Posterior cingulate gyrus (tissue), 11 donors: ENCODE measurements at regions not wholly inside any gene's neighbourhood (a gene's known extent, or its start where the extent isn't known, plus 50 kb on each side); places are given as distances from the start of the nearest gene placed in this dataset.
A peak's percentile ranks its signal among the peaks of the same experiment; 100 is the strongest.
"Not testable (repeated sequence)": the region's sequence is repeated elsewhere in the genome, so short reads cannot be mapped to it uniquely, and the experiment has no call there.

Source experiments
- DNase-seq, 10 donors: peaks; one replicate each; pipeline versions ENCODE4 v3.0.0 to v3.0.0-alpha.2; 2020 to 2021; ENCODE audit warnings: mixed read lengths in 3 of 10
- intact Hi-C: fragments of 100-400 bp; cut with DNase I; formaldehyde crosslinking; loops from one replicate; pipeline ENCODE4 v1.15.1; 2023

DNA sequence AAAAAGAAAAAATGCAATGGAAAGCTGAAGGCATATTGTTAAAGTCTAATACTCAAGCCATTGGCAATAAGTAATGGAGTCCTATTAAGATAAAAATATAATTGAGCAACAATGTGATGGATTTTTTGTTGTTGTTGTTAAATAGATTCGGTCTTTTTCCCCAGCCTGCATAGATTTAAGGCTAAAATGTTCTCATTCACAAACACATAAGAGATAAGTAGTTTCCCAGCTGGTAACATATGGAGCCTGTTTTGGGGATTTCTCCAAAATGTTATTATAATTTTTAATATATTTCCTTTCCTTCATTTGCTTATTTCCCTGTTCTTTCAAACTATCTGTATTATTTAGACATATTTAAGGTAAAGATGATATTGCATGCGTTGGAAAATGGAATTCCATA lies 1149.1 kb upstream of the PRR20A start:
- intact Hi-C loops, result no loop called here
- DNase-seq, result no peak

DNA sequence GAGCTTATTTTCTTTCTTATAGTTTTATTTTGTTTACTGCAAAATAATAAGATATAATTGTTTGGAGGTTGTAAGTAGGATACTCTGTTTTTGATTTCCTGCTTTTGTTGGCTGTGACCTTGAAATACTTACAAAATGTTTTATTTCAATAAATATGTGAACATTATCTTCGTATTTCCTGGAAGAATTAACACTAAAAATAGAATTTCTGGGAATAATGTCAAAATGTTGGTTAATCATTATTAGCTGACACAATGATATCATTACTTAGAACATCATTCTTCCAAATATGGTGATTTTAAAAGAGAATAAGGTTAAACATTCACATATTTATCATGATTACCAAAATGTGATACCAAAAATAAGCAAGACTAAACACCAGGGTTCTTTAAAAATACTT lies 1148.6 kb upstream of the PRR20A start:
- intact Hi-C loops, result no loop called here
- no peak for DNase-seq

DNA sequence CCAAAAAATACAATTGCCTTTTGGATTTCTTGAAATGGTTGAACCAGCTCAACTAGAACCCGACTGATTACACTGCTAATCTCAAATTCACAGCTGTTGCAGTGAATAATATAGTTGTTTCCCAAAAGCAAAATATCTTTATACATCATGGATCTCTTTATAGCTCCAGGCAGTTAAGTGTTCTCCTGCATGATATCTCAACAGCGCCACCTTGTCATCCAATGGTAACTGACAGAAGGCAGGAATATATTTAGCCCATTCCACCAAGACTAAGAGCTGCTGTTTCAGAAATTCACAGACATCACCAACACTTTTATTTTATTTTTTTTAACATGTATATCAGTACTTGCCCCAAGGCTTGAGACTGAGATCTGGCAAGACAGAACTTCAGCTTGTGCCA lies 1141.0 kb upstream of the PRR20A start:
- DNase-seq, result no peak
- intact Hi-C loops, result no loop called here

DNA sequence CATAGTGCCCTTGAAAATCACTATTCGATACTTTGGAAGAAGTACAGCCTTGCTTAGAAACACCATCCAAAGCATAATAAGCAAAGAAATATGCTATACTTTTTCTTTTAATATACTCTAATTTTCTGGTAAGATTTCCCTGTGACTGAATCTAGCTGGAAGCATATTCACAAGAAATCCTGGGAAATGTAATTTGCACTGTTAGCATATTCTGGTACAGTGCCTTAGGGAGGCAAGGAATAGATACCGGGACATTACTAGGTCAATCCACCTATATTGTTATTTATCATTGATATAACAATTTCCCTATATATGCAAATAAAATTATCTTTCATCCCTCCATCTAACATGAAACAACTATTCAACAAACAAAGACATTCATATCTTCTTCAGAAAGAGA lies 1131.3 kb upstream of the PRR20A start:
- intact Hi-C loops, result no loop called here
- DNase-seq, result no peak

DNA sequence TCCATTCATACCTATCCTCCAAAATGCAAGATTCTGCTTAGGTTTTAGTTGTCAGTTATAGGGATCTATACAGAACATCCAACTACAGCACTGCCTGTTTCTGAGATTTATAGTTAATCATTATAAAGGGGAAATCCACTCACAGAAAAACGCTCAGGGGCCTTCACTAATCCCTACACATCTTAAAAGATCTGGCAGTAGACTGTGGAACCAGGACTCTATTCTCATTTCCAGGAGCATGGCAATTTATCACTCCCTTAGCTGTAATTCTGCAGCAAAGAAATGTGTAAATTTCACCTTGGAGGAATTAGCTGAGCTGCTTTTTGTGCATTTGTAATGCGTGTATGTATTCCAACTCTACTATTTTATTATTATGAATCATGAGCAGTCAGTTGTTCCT lies 1128.1 kb upstream of the PRR20A start:
- no peak for DNase-seq
- intact Hi-C loops, result no loop called here

DNA sequence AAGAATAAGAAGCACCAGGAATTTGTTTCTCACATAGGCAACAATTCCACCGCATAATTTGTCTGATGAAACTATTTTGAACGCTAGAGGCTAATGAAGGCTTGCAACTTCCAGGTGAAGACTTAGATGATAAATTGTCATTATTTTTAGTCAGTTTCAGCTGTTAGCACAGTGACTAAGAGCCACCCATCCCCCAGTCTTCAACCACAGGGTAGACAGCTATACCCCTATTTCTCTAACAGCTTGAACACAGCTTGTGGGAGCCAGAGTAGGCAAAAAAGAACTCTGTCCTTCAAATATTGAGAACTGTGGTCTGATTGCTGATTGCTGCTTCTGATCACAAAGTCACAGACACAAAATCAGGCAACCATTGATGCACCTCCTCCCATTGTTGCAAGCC lies 1124.8 kb upstream of the PRR20A start:
- intact Hi-C loops, result no loop called here
- no peak for DNase-seq

DNA sequence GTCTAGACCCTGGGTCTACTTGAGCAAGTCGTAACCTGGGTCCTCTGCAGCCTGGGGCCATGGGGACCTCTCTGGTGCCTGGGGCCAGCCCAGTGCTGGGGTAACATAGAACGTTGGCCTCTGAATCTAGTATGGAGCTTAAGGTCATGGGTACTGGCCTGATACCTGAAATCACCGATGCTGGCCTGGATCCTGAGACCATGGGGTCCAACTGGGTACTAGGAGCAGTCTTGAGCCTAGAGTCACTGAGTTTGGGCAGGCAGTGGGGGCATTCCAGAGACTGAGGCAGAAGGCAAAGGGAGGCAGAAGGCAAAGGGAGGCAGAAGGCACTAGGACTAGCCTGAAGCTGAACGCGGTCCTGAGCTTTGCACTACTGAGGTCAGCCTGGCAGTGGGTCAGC lies 1121.1 kb upstream of the PRR20A start:
- intact Hi-C loops, result no loop called here
- DNase-seq, result peak in 1 of 10 donors; percentile 57

DNA sequence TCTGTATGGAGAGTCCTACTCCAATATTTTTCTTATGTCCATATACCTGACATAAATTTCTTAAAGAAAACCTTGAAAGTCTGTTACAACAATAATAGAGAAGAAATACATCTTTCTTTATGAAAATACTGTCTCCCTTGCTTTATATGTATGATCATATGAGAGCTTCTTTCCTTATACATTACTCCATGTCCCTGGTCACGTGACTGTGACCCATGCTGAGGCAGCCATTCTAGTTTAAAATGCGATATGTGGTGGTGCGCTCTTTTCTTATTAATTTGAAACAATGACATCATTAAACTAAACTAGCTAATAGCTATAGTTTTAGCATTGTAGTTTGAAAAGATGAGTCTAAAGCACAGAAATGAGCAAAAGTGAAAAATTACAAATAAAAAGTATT lies 1120.3 kb upstream of the PRR20A start:
- intact Hi-C loops, result no loop called here
- DNase-seq, result no peak

DNA sequence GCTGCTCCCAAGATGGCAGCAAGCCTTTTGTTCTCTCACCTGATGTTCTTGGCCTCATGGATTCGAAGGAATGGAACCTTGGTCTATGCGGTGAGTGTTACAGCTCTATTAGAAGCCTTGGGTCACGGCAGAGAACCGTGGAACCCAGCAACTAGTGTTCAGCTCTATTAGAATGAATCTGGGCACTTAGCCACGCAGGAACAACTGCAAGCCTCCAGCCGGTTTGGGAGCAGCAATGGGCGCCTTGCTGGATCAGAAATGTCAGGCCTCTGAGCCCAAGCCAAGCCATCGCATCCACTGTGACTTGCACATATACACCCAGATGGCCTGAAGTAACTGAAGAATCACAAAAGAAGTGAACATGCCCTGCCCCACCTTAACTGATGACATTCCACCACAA lies 1100.7 kb upstream of the PRR20A start:
- intact Hi-C loops, result no loop called here
- DNase-seq, result peak in 1 of 10 donors; percentile 56

DNA sequence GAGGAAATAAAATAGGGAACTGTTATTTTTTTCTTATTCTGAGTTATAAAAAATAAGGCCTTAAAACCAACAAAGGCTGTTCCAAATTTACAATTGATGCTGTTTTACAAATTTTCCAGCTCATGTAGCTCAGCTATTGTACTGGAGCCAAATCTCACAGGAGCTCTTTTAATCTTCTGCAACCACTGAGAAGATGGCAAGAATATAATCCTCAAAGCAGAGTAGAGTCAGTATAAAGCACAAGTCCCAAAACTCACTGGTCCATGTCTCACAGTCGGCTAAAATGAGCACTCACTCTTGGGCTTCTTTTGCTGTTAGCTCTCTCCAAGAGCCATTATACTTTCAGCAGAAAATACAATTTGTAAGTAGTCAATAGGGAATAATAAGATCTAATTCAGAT lies 1074.4 kb upstream of the PRR20A start:
- intact Hi-C loops, result no loop called here
- DNase-seq, result no peak

DNA sequence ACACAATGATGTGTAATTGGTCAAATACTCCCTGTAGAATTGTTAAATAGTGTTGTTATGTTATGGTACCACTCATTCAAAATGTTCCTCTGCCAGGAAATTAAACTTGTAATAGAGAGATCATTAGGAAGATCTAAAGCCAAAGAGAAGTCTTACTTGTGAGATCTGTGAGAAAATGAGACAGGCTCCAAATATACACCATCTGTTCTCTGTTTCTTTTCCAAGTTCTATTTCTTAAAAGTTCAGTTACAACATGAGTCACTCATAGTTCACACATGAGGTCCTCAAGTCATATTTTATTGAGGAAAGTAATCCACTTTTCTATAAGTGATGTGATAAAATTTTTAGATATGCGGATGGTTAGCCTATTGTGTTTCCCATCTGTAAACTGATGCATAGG lies 1038.1 kb upstream of the PRR20A start:
- intact Hi-C loops, result no loop called here
- no peak for DNase-seq

DNA sequence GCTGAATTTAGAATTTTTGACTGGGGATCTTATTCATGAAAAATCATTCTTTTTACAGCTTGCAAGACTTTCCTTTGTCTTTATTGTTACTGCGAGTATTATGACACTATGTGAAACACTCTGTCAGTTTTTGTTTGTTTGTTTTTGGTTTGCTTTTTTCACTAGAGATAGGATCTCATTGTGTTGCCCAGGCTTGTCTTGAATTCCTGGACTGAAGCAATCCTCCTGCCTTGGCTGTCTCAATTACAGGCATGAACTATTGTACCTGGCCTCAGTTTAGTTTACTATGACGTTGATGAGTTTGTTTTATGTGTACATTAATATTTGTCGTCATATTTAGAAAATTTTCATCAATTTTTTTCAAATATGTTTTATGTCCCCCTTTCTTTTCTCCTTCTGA lies 1030.0 kb upstream of the PRR20A start:
- DNase-seq, result no peak
- intact Hi-C loops, result no loop called here

DNA sequence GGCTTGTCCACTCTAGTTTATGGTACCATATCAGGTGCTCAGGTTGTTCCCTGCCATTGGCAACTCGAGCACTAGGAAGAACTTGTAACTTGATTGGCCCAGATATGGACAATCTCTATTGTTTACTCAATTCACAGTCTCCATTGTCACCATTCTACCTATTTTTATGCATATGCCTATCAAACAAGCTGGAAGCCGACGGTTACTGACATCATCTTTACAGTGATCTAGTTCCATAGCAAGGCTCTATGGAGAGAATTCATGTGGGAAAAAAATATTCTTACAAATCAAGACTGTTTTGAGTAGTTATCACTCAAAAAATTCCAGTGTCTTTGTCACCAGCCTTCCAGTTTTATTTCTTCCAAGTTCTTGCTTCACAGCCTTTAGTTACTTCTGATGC lies 1006.2 kb upstream of the PRR20A start:
- DNase-seq, result no peak

DNA sequence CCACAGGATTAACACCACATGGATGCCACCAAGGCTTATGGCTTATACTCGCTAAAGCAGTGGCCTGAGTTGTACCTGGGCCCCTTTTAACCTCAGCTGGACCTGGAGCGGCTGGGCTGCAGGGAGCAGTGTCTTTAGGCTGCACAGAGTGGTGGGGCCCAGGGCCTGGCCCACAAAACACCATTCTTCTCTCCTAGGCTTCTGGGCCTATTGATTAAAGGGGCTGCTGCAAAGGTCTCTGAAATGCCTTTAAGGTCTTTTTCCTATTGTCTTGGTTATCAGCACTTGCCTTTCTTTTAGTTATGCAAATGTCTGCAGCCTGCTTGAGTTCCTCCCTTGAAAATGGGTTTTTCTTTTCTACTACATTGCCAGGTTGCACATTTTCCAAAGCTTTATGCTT lies 973.9 kb upstream of the PRR20A start:
- intact Hi-C loops, result no loop called here
- no peak for DNase-seq

More for the DNA sequence above, 1006.2 kb upstream of the PRR20A start:
- intact Hi-C loops, result no loop called here

DNA sequence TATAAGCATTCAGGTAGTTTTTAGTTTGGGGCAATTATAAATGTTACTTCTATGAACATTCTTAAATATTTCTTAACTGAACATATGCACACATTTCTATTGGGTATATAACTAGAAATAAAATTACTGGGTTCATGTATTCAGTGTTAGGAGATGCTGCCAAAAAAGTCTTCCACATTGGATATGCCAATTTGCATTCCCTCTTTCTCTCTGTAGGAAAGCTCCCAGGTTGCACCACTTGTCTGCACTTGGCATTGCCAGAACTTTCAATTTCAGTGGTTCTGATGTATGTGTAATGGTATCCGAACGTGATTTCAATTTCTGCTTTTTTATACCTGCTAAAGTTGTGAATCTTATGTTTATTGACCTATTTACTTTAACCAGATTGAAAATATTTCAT lies 972.1 kb upstream of the PRR20A start:
- DNase-seq, result no peak
- intact Hi-C loops, result no loop called here

DNA sequence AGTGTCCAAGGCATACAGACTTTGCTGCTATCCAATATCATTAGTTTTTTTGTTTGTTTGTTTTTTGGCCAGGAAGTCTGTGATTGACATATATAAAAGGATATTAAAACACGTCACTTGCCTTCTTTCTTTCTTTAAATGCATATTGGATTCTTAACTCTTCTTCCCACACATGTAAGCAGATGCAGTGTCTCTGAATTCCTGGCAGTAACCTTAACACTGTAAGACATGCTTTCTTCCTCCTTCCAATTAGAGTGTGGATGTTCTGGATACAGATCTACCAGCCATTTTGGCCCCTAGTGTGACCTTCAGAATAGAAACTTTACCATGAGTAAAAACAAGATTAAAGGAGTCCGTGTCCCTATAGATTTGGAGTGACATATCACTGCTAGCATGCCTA lies 967.4 kb upstream of the PRR20A start:
- intact Hi-C loops, result no loop called here
- no peak for DNase-seq

DNA sequence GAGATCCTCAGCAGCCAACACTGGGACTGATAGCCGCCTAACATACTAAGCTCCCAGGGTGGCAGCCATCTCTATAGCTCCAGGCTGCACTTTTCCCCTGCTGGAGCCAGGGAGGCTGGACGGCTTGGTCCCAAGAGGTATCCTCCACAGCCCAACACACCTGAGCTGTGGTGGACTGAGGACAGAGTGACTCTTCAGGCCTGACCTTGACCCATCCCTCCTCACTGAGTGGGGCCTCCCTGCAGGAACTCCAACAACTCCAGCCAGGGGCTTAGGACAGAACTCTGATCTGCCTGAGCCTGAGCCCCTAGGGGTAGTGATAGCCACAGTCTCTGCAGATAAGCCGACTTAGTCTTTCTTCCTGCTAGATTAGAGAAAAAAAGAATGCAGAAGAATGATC lies 958.1 kb upstream of the PRR20A start:
- DNase-seq, result peak in 1 of 10 donors; percentile 64
- intact Hi-C loops, result no loop called here

DNA sequence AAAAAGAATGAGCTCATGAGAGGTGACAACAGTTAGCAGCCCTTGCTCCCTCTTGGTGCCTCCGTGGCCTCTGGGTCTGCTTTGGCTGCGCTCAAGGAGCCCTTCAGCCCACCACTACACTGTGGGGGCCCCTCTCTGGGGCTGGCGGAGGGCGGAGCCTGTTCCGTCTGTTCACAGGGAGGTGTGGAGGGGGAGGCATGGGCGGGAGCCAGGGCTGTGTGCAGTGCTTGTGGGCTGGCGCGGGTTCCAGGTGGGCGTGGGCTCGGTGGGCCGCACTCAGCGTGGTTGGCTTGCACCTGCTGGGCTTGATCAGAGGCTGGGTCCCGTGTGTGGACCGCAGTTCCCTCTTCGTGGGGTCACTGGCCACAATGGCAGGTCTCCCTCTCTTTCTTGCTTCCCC lies 953.4 kb upstream of the PRR20A start:
- DNase-seq, result peak in 2 of 10 donors; percentile 43 to 56
- intact Hi-C loops, result no loop called here

DNA sequence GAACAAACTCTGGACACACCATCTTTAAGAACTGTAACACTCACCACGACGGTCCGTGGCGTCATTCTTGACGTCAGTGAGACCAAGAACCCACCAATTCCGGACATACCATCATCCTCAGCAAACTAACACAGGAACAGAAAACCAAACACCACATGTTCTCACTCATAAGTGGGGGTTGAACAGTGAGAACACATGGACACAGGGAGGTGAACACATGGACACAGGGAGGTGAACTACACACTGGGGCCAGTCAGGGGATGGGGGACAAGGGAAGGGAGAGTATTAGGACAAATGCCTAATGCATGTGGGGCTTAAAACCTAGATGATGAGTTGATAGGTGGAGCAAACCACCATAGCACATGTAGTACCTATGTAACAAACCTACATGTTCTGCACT lies 952.1 kb upstream of the PRR20A start:
- DNase-seq, result peak in 1 of 10 donors; percentile 29
- intact Hi-C loops, result not testable (repeated sequence)

DNA sequence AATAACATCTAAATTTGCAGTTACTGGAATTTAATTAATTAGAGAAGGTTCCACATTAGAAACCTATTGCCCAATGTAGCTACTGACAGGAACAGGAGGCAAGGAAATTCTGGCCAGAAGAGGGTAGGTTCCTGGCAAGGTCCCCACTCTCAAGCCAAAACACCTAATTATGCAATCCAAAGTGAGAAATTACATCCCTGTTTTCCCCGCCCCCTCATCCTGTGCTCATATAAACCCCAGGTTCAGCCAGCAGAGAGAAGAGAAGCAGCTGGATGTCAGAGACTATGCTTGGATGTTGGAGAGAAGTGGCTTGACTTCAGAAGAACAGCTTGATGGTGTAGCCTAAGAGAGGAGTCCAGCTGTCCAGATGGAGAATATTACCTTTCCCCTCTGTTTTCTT lies 951.3 kb upstream of the PRR20A start:
- DNase-seq, result no peak
- intact Hi-C loops, result no loop called here

DNA sequence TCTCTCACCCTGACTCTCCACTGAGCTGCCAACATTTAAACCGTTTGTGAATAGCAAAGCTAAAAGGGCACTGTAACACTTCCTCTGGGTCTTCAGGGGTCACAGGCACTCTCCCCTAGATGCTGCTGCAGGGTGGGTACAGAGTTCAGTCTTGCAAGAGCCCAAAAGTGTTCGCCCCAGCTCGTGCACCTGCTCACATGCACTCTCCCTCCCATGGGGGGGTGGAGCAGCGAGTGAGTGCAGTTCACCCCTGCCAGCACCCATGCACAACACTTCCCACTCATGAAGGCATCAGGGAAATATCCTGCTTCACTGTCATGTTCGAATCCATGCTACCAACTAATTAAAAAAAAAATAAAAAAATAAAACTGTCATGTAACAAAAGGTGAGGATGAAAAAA lies 950.7 kb upstream of the PRR20A start:
- intact Hi-C loops, result no loop called here

DNA sequence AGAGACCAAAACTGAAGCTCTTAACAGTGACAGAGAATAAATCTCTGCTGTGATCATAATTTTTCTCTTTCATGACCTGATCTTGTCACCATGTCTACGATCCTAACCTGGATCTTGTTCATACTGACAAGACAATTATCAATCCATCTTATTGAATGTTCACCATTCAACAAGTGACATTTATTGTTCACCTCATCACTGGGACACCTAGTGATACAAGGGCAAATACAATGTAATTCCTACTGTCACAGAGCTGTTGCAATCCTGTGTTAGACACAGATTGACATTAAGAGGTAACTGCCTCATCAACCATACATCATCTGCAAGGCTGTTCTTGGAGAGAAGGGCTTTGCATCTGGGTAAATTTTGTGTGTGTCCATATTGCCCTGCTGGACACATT lies 942.4 kb upstream of the PRR20A start:
- intact Hi-C loops, result no loop called here
- no peak for DNase-seq

More for the DNA sequence above, 950.7 kb upstream of the PRR20A start:
- peak in 2 of 10 donors; percentile 34 to 48 for DNase-seq

DNA sequence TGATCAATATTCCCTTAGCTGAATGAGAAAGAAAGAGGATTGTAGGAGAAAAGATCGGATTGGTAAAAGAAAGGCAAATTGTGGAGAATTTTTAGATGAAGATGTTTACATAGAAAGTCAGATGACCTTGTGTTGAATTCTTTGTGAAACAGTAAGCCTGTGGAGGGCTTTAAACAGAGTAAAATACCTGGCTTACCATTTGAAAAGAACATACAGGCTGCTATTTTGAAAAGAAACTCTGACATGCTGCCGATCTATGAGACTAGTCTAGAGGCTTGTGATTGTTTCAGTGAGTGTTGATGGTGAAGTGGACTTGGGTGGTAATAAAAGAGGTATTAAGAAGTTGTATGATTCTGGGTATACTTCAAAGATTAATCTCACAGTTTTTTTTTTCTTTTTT lies 938.9 kb upstream of the PRR20A start:
- intact Hi-C loops, result no loop called here
- no peak for DNase-seq

DNA sequence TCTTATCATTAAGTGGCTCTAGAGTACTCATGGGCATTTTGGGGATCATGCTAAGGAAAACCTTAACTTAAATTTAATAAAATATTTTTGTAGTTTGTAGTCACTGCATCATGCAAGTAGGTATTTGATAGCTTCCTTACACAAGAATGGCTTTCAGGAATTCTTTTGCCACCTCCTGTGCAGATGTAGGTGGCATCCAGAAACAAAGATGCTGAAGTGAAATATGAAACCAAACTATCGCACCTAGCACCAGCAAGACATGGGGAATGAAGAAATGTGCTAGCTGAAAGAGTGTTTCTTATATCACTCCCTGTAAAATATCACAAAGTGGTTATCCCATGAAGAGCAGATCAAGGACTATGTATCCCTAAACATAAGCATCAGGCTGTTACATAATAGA lies 924.5 kb upstream of the PRR20A start:
- DNase-seq, result no peak
- intact Hi-C loops, result no loop called here
